Small intestine (tissue), 7 donors: ENCODE measurements at regions not wholly inside any gene's neighbourhood (a gene's known extent, or its start where the extent isn't known, plus 50 kb on each side); places are given as distances from the start of the nearest gene placed in this dataset.
"Not testable (repeated sequence)": the region's sequence is repeated elsewhere in the genome, so short reads cannot be mapped to it uniquely, and the experiment has no call there.

Source experiments
- DNase-seq, 2 donors: peaks; one replicate each; pipeline versions ENCODE4 v3.0.0 to v3.0.0-alpha.2; 2013
- FAIRE-seq: peaks from 2 replicates; lab custom pipeline; 2012; peaks lifted over from hg19 to GRCh38; lab: Jason Lieb, UNC
- H3K27ac ChIP-seq, 3 donors: one replicate each; pipeline ENCODE4 v1.5.1; 2013; ENCODE audit warnings: low read length in 2 of 3, mild to moderate bottlenecking in 2 of 3, control low read depth in 1 of 3, inconsistent platforms in 1 of 3, low read depth in 1 of 3, moderate library complexity in 1 of 3
- H3K27me3 ChIP-seq, 3 donors: one replicate each; pipeline ENCODE4 v1.6.1; 2013; ENCODE audit warnings: low read length in 3 of 3, inconsistent platforms in 1 of 3; ENCODE audit not compliant: control insufficient read depth in 3 of 3, insufficient read depth in 3 of 3
- H3K36me3 ChIP-seq, 3 donors: one replicate each; pipeline ENCODE4 v1.6.1; 2013; ENCODE audit warnings: low read length in 3 of 3, inconsistent platforms in 1 of 3, low read depth in 1 of 3, mild to moderate bottlenecking in 1 of 3, moderate library complexity in 1 of 3; ENCODE audit not compliant: control insufficient read depth in 3 of 3, insufficient read depth in 2 of 3
- H3K4me1 ChIP-seq, 3 donors: one replicate each; pipeline ENCODE4 v1.6.1; 2013; ENCODE audit warnings: low read length in 2 of 3, inconsistent platforms in 1 of 3, low read depth in 1 of 3, mild to moderate bottlenecking in 1 of 3, moderate library complexity in 1 of 3; ENCODE audit not compliant: control insufficient read depth in 3 of 3, insufficient read depth in 2 of 3
- H3K4me3 ChIP-seq, 3 donors: one replicate each; pipeline ENCODE4 v1.5.1; 2013; ENCODE audit warnings: low read length in 3 of 3, control low read depth in 1 of 3, inconsistent platforms in 1 of 3, low read depth in 1 of 3, mild to moderate bottlenecking in 1 of 3, moderate library complexity in 1 of 3
- H3K9me3 ChIP-seq, 2 donors: one replicate each; pipeline ENCODE4 v1.6.1; 2013; ENCODE audit warnings: low read depth in 1 of 2, low read length in 1 of 2; ENCODE audit not compliant: control insufficient read depth in 2 of 2, insufficient read depth in 1 of 2
- WGBS, 3 donors: extraction: QIAGEN DNeasy Blood & Tissue Kit; methylation state at CpG; one replicate each; pipeline ENCODE4 v1.1.7; 2013; 5-methylcytosine and 5-hydroxymethylcytosine counted together
- donor health status: healthy with polysubstance abuse.
- donor health status: control.
- donor health status: control.
- donor health status: Bipolar disorder and iron deficiency.
- donor health status: healthy.

- H3K4me1 ChIP-seq, H3K27ac ChIP-seq, H3K36me3 ChIP-seq, H3K27me3 ChIP-seq, DNase-seq, H3K4me3 ChIP-seq, FAIRE-seq, H3K9me3 ChIP-seq: not testable (repeated sequence)
- WGBS, 3 donors = 92 to 98% (median 93%) methylated on average over 2 to 3 of the region's 4 CpGs
These were observed 156.9 kb downstream of the RHOU start for GRCh38 chr1:228892200-228892599.

GRCh38 chr1:228894442-228894989, 159.2 kb downstream of the RHOU start:
- peaks cover 0 to 13% (median 0%) of the 10 kb centered on the region in 3 donors for H3K4me1 ChIP-seq

GRCh38 chr1:228897901-228898300, 162.6 kb downstream of the RHOU start:
- 93 to 97% (median 93%) methylated on average over 9 of the region's 9 CpGs for WGBS, 3 donors
- no peaks in the 10 kb centered on the region for H3K36me3 ChIP-seq
- no peaks in the 10 kb centered on the region for H3K9me3 ChIP-seq
- no peak overlapping the region for H3K4me3 ChIP-seq
- DNase-seq (no peak), FAIRE-seq (no peak)
- no peaks in the 10 kb centered on the region for H3K27me3 ChIP-seq
- H3K4me1 ChIP-seq = peaks cover 0 to 20% (median 2%) of the 10 kb centered on the region in 3 donors
- H3K27ac ChIP-seq = no peak overlapping the region

More at GRCh38 chr1:228894442-228894989, 159.2 kb downstream of the RHOU start:
- Histone ChIP-seq H3K27me3 (no peaks in the 10 kb centered on the region), H3K36me3 (no peaks in the 10 kb centered on the region), H3K27ac (no peak overlapping the region), H3K9me3 (peaks cover 0 to 3% of the 10 kb centered on the region in 2 donors), H3K4me3 (no peak overlapping the region)
- DNase-seq (no peak), FAIRE-seq (no peak)
- 89 to 93% (median 92%) methylated on average over 10 of the region's 10 CpGs for WGBS, 3 donors

GRCh38 chr1:228898582-228898992, 163.3 kb downstream of the RHOU start:
- Histone ChIP-seq H3K36me3 (no peaks in the 10 kb centered on the region), H3K4me1 (peaks cover 0 to 22% (median 2%) of the 10 kb centered on the region in 3 donors), H3K4me3 (no peak overlapping the region), H3K27me3 (no peaks in the 10 kb centered on the region), H3K27ac (no peak overlapping the region), H3K9me3 (no peaks in the 10 kb centered on the region)
- WGBS, 3 donors = 57 to 74% (median 67%) methylated on average over 8 of the region's 8 CpGs
- no peak for FAIRE-seq
- DNase-seq = peak in 1 of 2 donors; percentile 36

- peak; percentile 40 to 52 for DNase-seq
- peak overlapping the region in 2 of 3 donors; percentile 19 to 80 for H3K27ac ChIP-seq
- no peaks in the 10 kb centered on the region for H3K27me3 ChIP-seq
- no peaks in the 10 kb centered on the region for H3K36me3 ChIP-seq
- no peak for FAIRE-seq
- H3K4me3 ChIP-seq = no peak overlapping the region
- 50 to 70% (median 60%) methylated on average over 12 of the region's 12 CpGs for WGBS, 3 donors
- peaks cover 0 to 24% (median 2%) of the 10 kb centered on the region in 3 donors for H3K4me1 ChIP-seq
- no peaks in the 10 kb centered on the region for H3K9me3 ChIP-seq
These were observed 164.2 kb downstream of the RHOU start for GRCh38 chr1:228899421-228899956.

- Histone ChIP-seq H3K9me3 (no peaks in the 10 kb centered on the region), H3K27me3 (no peaks in the 10 kb centered on the region), H3K27ac (peak overlapping the region in 2 of 3 donors; percentile 36 to 80), H3K4me3 (no peak overlapping the region), H3K36me3 (no peaks in the 10 kb centered on the region), H3K4me1 (peaks cover 0 to 24% (median 2%) of the 10 kb centered on the region in 3 donors)
- DNase-seq (no peak), FAIRE-seq (no peak)
- WGBS, 3 donors = 61 to 81% (median 80%) methylated on average over 17 of the region's 17 CpGs
These were observed 165.0 kb downstream of the RHOU start for GRCh38 chr1:228900099-228900885.

- Histone ChIP-seq H3K4me3 (no peak overlapping the region), H3K27me3 (no peaks in the 10 kb centered on the region), H3K4me1 (peaks cover 0 to 24% (median 2%) of the 10 kb centered on the region in 3 donors), H3K9me3 (no peaks in the 10 kb centered on the region), H3K27ac (peak overlapping the region in 1 of 3 donors; percentile 5), H3K36me3 (no peaks in the 10 kb centered on the region)
- DNase-seq (no peak), FAIRE-seq (no peak)
- WGBS, 3 donors = 75 to 92% (median 76%) methylated on average over 6 of the region's 6 CpGs
These were observed 165.7 kb downstream of the RHOU start for GRCh38 chr1:228900886-228901392.

- FAIRE-seq = no peak
- Histone ChIP-seq H3K27me3 (no peaks in the 10 kb centered on the region), H3K9me3 (no peaks in the 10 kb centered on the region), H3K4me1 (peaks cover 0 to 24% (median 2%) of the 10 kb centered on the region in 3 donors), H3K36me3 (no peaks in the 10 kb centered on the region), H3K27ac (no peak overlapping the region), H3K4me3 (no peak overlapping the region)
- 73 to 96% (median 85%) methylated on average over 5 of the region's 5 CpGs for WGBS, 3 donors
- no peak for DNase-seq
These were observed 166.8 kb downstream of the RHOU start for GRCh38 chr1:228901936-228902681.
